ENCODE measurements at regions not wholly inside any gene's neighbourhood (a gene's known extent, or its start where the extent isn't known, plus 50 kb on each side); places are given as distances from the start of the nearest gene placed in this dataset.

- Histone ChIP-seq H3K36me3 (no peaks in the 10 kb centered on the region), H3K27ac (peak overlapping the region in 7 of 8 donors; percentile 6 to 68 (median 44)), H3K4me3 (no peak overlapping the region), H3K9me3 (peaks cover 0 to 23% (median 14%) of the 10 kb centered on the region in 8 donors), H3K4me1 (peaks cover 0 to 24% (median 12%) of the 10 kb centered on the region in 6 donors), H3K27me3 (replicated peaks in 1 of 7) (no peaks in the 10 kb centered on the region)
- intact Hi-C loops (cut with DNase I; ENCODE audit: low total_unique reads) = no loop called here
- 13 to 34% (median 30%) methylated on average over 3 of the region's 3 CpGs for WGBS, 5 donors
- TF ChIP-seq POLR2A (IDR thresholded peaks at IDR 0.05) (no peak), POLR2AphosphoS5 (IDR thresholded peaks at IDR 0.05) (peak in 1 of 3 donors; percentile 60)
- TF ChIP-seq, protein P1, sequence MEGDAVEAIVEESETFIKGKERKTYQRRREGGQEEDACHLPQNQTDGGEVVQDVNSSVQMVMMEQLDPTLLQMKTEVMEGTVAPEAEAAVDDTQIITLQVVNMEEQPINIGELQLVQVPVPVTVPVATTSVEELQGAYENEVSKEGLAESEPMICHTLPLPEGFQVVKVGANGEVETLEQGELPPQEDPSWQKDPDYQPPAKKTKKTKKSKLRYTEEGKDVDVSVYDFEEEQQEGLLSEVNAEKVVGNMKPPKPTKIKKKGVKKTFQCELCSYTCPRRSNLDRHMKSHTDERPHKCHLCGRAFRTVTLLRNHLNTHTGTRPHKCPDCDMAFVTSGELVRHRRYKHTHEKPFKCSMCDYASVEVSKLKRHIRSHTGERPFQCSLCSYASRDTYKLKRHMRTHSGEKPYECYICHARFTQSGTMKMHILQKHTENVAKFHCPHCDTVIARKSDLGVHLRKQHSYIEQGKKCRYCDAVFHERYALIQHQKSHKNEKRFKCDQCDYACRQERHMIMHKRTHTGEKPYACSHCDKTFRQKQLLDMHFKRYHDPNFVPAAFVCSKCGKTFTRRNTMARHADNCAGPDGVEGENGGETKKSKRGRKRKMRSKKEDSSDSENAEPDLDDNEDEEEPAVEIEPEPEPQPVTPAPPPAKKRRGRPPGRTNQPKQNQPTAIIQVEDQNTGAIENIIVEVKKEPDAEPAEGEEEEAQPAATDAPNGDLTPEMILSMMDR (IDR thresholded peaks at IDR 0.05 in 8 of 11, conservative IDR thresholded peaks at IDR 0.05 in 3 of 11) = no peak
- DNase-seq = no peak
These were observed 87.9 kb upstream of the HMCN1 start for GRCh38 chr1:185646202-185646683.

- intact Hi-C loops (cut with DNase I; ENCODE audit: low total_unique reads) = no loop called here
- Histone ChIP-seq H3K36me3 (no peaks in the 10 kb centered on the region), H3K27ac (peak overlapping the region in 6 of 8 donors; percentile 11 to 63 (median 44)), H3K4me3 (no peak overlapping the region), H3K4me1 (peaks cover 0 to 24% (median 12%) of the 10 kb centered on the region in 6 donors), H3K9me3 (peaks cover 0 to 23% (median 14%) of the 10 kb centered on the region in 8 donors), H3K27me3 (replicated peaks in 1 of 7) (no peaks in the 10 kb centered on the region)
- WGBS, 5 donors = 63 to 87% (median 72%) methylated on average over 1 of the region's 1 CpG
- no peak for DNase-seq
- TF ChIP-seq POLR2AphosphoS5 (IDR thresholded peaks at IDR 0.05) = no peak
- TF ChIP-seq POLR2A (IDR thresholded peaks at IDR 0.05) = no peak
- TF ChIP-seq, protein P1 (IDR thresholded peaks at IDR 0.05 in 8 of 11, conservative IDR thresholded peaks at IDR 0.05 in 3 of 11) = no peak
These were observed 88.5 kb upstream of the HMCN1 start for GRCh38 chr1:185645686-185646085.

DNA sequence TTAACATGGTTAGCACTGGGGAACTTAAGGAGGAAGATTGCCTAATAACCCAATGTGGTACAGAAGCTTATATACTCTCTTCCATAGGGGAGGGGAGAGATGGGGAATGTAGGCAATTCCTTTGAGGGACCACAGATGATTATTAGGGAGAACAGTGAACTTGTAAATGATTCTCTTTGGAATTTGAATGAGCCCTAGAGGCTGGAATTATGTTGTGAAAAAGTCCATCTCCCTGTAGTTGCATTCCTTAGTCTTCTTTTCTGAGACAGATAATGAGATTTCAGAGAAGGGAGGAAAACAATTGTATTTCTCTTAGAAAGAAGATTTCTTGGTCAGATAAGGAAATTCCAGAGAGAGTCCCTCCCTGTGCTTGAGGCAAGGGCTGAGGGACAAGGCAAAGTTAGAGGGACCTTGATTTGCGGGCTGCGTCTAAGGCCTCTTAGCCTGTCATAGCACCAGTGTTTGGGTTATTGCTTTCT is 89.0 kb upstream of the HMCN1 start:
- 94 to 98% (median 96%) methylated on average over 2 of the region's 2 CpGs for WGBS, 5 donors
- peaks cover 0 to 24% (median 12%) of the 10 kb centered on the region in 6 donors for H3K4me1 ChIP-seq
- intact Hi-C loops (cut with DNase I; ENCODE audit: low total_unique reads) = no loop called here
- no peak overlapping the region for H3K4me3 ChIP-seq
- TF ChIP-seq POLR2A (IDR thresholded peaks at IDR 0.05) (no peak), POLR2AphosphoS5 (IDR thresholded peaks at IDR 0.05) (no peak)
- TF ChIP-seq, protein P1 (IDR thresholded peaks at IDR 0.05 in 8 of 11, conservative IDR thresholded peaks at IDR 0.05 in 3 of 11) = no peak
- no peak for DNase-seq
- H3K27ac ChIP-seq = peak overlapping the region in 3 of 8 donors; percentile 43 to 63 (median 49)
- no peaks in the 10 kb centered on the region for H3K36me3 ChIP-seq
- H3K27me3 ChIP-seq (replicated peaks in 1 of 7) = no peaks in the 10 kb centered on the region
- H3K9me3 ChIP-seq = peaks cover 0 to 23% (median 14%) of the 10 kb centered on the region in 8 donors

- no peaks in the 10 kb centered on the region for H3K36me3 ChIP-seq
- TF ChIP-seq, protein P1 (IDR thresholded peaks at IDR 0.05 in 8 of 11, conservative IDR thresholded peaks at IDR 0.05 in 3 of 11) = no peak
- TF ChIP-seq POLR2A (IDR thresholded peaks at IDR 0.05) (no peak), POLR2AphosphoS5 (IDR thresholded peaks at IDR 0.05) (no peak)
- H3K27me3 ChIP-seq (replicated peaks in 1 of 7) = no peaks in the 10 kb centered on the region
- H3K27ac ChIP-seq = no peak overlapping the region
- no peak overlapping the region for H3K4me3 ChIP-seq
- no peak for DNase-seq
- peaks cover 0 to 23% (median 14%) of the 10 kb centered on the region in 8 donors for H3K9me3 ChIP-seq
- 79 to 93% (median 87%) methylated on average over 1 of the region's 1 CpG for WGBS, 5 donors
- peaks cover 0 to 24% (median 12%) of the 10 kb centered on the region in 6 donors for H3K4me1 ChIP-seq
- intact Hi-C loops (cut with DNase I; ENCODE audit: low total_unique reads) = no loop called here
These were observed 89.7 kb upstream of the HMCN1 start for GRCh38 chr1:185644531-185644930.
